Dedifferentiated amniotic fluid mesenchymal stem cell (primary cell): ENCODE measurements at regions not wholly inside any gene's neighbourhood (a gene's known extent, or its start where the extent isn't known, plus 50 kb on each side); places are given as distances from the start of the nearest gene placed in this dataset.
"Not testable (repeated sequence)": the region's sequence is repeated elsewhere in the genome, so short reads cannot be mapped to it uniquely, and the experiment has no call there.

Experiments used
- DNase-seq: peaks from one replicate; pipeline ENCODE4 v3.0.0-alpha.2; 2016; ENCODE audit errors: extremely low spot score

GRCh38 chr5:104498281-104498680, 935.7 kb upstream of the NUDT12 start:
- DNase-seq, result no peak

GRCh38 chr5:104494083-104494482, 931.5 kb upstream of the NUDT12 start:
- DNase-seq, result peak; percentile 62

- DNase-seq, result no peak
Measured at GRCh38 chr5:104472811-104473210, 910.2 kb upstream of the NUDT12 start.

GRCh38 chr5:104456122-104456521, 893.5 kb upstream of the NUDT12 start:
- DNase-seq, result no peak

GRCh38 chr5:104452550-104452949, 890.0 kb upstream of the NUDT12 start:
- no peak for DNase-seq

- not testable (repeated sequence) for DNase-seq
Measured at GRCh38 chr5:104451911-104452310, 889.3 kb upstream of the NUDT12 start.

GRCh38 chr5:104444656-104445055, 882.1 kb upstream of the NUDT12 start:
- DNase-seq, result no peak

GRCh38 chr5:104443706-104444105, 881.1 kb upstream of the NUDT12 start:
- DNase-seq, result no peak

GRCh38 chr5:104431981-104432380, 869.4 kb upstream of the NUDT12 start:
- no peak for DNase-seq

- no peak for DNase-seq
Measured at GRCh38 chr5:104431002-104431620, 868.5 kb upstream of the NUDT12 start.

GRCh38 chr5:104429911-104430310, 867.3 kb upstream of the NUDT12 start:
- DNase-seq, result no peak

GRCh38 chr5:104421431-104421830, 858.8 kb upstream of the NUDT12 start:
- no peak for DNase-seq

- DNase-seq, result no peak
Measured at GRCh38 chr5:104418056-104418455, 855.5 kb upstream of the NUDT12 start.

- no peak for DNase-seq
Measured at GRCh38 chr5:104412649-104413240, 850.2 kb upstream of the NUDT12 start.

GRCh38 chr5:104400941-104401340, 838.4 kb upstream of the NUDT12 start:
- DNase-seq, result no peak

- DNase-seq, result no peak
Measured at GRCh38 chr5:104385906-104386305, 823.3 kb upstream of the NUDT12 start.

- DNase-seq, result no peak
Measured at GRCh38 chr5:104375345-104375744, 812.8 kb upstream of the NUDT12 start.

GRCh38 chr5:104372796-104373195, 810.2 kb upstream of the NUDT12 start:
- DNase-seq, result no peak

GRCh38 chr5:104372376-104372775, 809.8 kb upstream of the NUDT12 start:
- no peak for DNase-seq

- no peak for DNase-seq
Measured at GRCh38 chr5:104370523-104370922, 807.9 kb upstream of the NUDT12 start.

GRCh38 chr5:104367978-104368377, 805.4 kb upstream of the NUDT12 start:
- no peak for DNase-seq

- DNase-seq, result no peak
Measured at GRCh38 chr5:104363567-104363966, 801.0 kb upstream of the NUDT12 start.

GRCh38 chr5:104361932-104362331, 799.3 kb upstream of the NUDT12 start:
- no peak for DNase-seq

GRCh38 chr5:104355350-104355749, 792.8 kb upstream of the NUDT12 start:
- no peak for DNase-seq
